ENCODE measurements at regions not wholly inside any gene's neighbourhood (a gene's known extent, or its start where the extent isn't known, plus 50 kb on each side); places are given as distances from the start of the nearest gene placed in this dataset.

DNA sequence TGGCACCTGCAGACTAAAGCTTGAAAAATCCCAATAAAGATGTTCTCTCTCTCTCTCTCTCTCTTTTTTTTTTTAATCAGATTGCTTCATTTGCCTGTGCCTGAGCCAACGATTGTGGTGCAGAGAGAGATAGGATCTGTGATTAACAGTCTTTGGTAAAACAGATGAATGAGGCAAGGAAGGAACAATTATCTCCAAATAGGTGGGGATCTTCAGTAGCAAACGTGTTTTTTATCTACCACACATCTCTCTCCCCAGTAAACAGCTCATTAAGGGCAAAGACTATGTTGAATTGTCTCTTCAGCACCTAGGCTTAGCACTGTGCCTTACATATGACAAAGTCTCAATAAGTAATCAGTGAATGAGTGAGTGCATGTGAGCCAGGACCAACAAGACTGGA, 96.3 kb downstream of the SMIM20 start:
- H3K4ac ChIP-seq (ENCODE audit: low read length) = no peak overlapping the region
- no peak overlapping the region for H2BK15ac ChIP-seq (ENCODE audit: low read length)
- no peak overlapping the region for H2BK120ac ChIP-seq (ENCODE audit: low read depth, low read length)
- H2BK5ac ChIP-seq (ENCODE audit: low read length) = no peak overlapping the region
- H3K18ac ChIP-seq (ENCODE audit: low read length) = no peak overlapping the region
- no peak overlapping the region for H3K23ac ChIP-seq (ENCODE audit: low read depth, low read length, poor library complexity)
- H3K9ac ChIP-seq (ENCODE audit: low read depth, low read length, poor library complexity) = no peak overlapping the region
- H3K36me3 ChIP-seq (replicated peaks in 1 of 2; ENCODE audit: control insufficient read depth in 2 of 2, insufficient read depth in 2 of 2, low read length in 2 of 2) = no peaks in the 10 kb centered on the region
- no peak overlapping the region for H3K4me2 ChIP-seq (ENCODE audit: insufficient read depth, low read length, poor library complexity, severe bottlenecking)
- H4K91ac ChIP-seq (ENCODE audit: low read depth, low read length, poor library complexity) = no peak overlapping the region
- no peaks in the 10 kb centered on the region for H3K27me3 ChIP-seq (ENCODE audit: control insufficient read depth in 3 of 3, insufficient read depth in 3 of 3, low read depth in 1 of 3, low read length in 3 of 3)
- DNase-seq (ENCODE audit: low spot score) = no peak
- WGBS, 2 donors (ENCODE audit: extremely low coverage in 2 of 2, insufficient read length in 2 of 2, insufficient replicate concordance in 1 of 2) = no CpG with 5 or more reads among the region's 2 CpGs
- H3K4me3 ChIP-seq (ENCODE audit: low read length in 2 of 2) = no peak overlapping the region
- H3K79me1 ChIP-seq (ENCODE audit: low read depth, low read length) = no peaks in the 10 kb centered on the region
- H3K27ac ChIP-seq (replicated peaks; ENCODE audit: low read length) = no peak overlapping the region
- H4K8ac ChIP-seq (ENCODE audit: low read depth, low read length) = no peak overlapping the region
- no peak overlapping the region for H2AFZ ChIP-seq (ENCODE audit: low read length)
- no peak overlapping the region for H2BK12ac ChIP-seq (ENCODE audit: low read length)
- H3K4me1 ChIP-seq (ENCODE audit: control insufficient read depth in 2 of 2, insufficient read depth in 1 of 2, low read depth in 1 of 2, low read length in 2 of 2) = no peaks in the 10 kb centered on the region
- no peaks in the 10 kb centered on the region for H3K9me3 ChIP-seq (replicated peaks in 1 of 2; ENCODE audit: control insufficient read depth in 2 of 2, insufficient read depth in 1 of 2, low read depth in 1 of 2, low read length in 2 of 2)
- H3K14ac ChIP-seq (ENCODE audit: low read length) = no peak overlapping the region
- H2AK5ac ChIP-seq (ENCODE audit: low read depth, low read length) = no peak overlapping the region

GRCh38 chr4:26013629-26014028, 99.6 kb downstream of the SMIM20 start:
- Histone ChIP-seq H3K9me3 (replicated peaks in 1 of 2; ENCODE audit: control insufficient read depth in 2 of 2, insufficient read depth in 1 of 2, low read depth in 1 of 2, low read length in 2 of 2) (peaks cover 0 to 2% of the 10 kb centered on the region in 2 donors), H2AK5ac (ENCODE audit: low read depth, low read length) (no peak overlapping the region), H4K91ac (ENCODE audit: low read depth, low read length, poor library complexity) (no peak overlapping the region), H3K18ac (ENCODE audit: low read length) (no peak overlapping the region), H3K27ac (replicated peaks; ENCODE audit: low read length) (no peak overlapping the region), H3K4me3 (ENCODE audit: low read length in 2 of 2) (no peak overlapping the region), H2BK120ac (ENCODE audit: low read depth, low read length) (no peak overlapping the region), H3K4me2 (ENCODE audit: insufficient read depth, low read length, poor library complexity, severe bottlenecking) (no peak overlapping the region), H3K27me3 (ENCODE audit: control insufficient read depth in 3 of 3, insufficient read depth in 3 of 3, low read depth in 1 of 3, low read length in 3 of 3) (no peaks in the 10 kb centered on the region), H3K9ac (ENCODE audit: low read depth, low read length, poor library complexity) (no peak overlapping the region), H3K14ac (ENCODE audit: low read length) (no peak overlapping the region), H3K4me1 (ENCODE audit: control insufficient read depth in 2 of 2, insufficient read depth in 1 of 2, low read depth in 1 of 2, low read length in 2 of 2) (no peaks in the 10 kb centered on the region), H3K4ac (ENCODE audit: low read length) (no peak overlapping the region), H2BK15ac (ENCODE audit: low read length) (no peak overlapping the region), H3K79me1 (ENCODE audit: low read depth, low read length) (no peaks in the 10 kb centered on the region), H3K23ac (ENCODE audit: low read depth, low read length, poor library complexity) (no peak overlapping the region), H3K36me3 (replicated peaks in 1 of 2; ENCODE audit: control insufficient read depth in 2 of 2, insufficient read depth in 2 of 2, low read length in 2 of 2) (no peaks in the 10 kb centered on the region), H2AFZ (ENCODE audit: low read length) (no peak overlapping the region), H4K8ac (ENCODE audit: low read depth, low read length) (no peak overlapping the region), H2BK12ac (ENCODE audit: low read length) (no peak overlapping the region), H2BK5ac (ENCODE audit: low read length) (no peak overlapping the region)
- no peak for DNase-seq (ENCODE audit: low spot score)
- no CpG with 5 or more reads among the region's 2 CpGs for WGBS, 2 donors (ENCODE audit: extremely low coverage in 2 of 2, insufficient read length in 2 of 2, insufficient replicate concordance in 1 of 2)

GRCh38 chr4:26015133-26015651, 101.2 kb downstream of the SMIM20 start:
- no peak overlapping the region for H2BK12ac ChIP-seq (ENCODE audit: low read length)
- H4K8ac ChIP-seq (ENCODE audit: low read depth, low read length) = no peak overlapping the region
- no peak overlapping the region for H2AFZ ChIP-seq (ENCODE audit: low read length)
- H3K14ac ChIP-seq (ENCODE audit: low read length) = no peak overlapping the region
- no peak for DNase-seq (ENCODE audit: low spot score)
- no peak overlapping the region for H2BK120ac ChIP-seq (ENCODE audit: low read depth, low read length)
- H3K4me3 ChIP-seq (ENCODE audit: low read length in 2 of 2) = peak overlapping the region in 1 of 2 donors; percentile 19
- H3K4me2 ChIP-seq (ENCODE audit: insufficient read depth, low read length, poor library complexity, severe bottlenecking) = no peak overlapping the region
- no peak overlapping the region for H3K4ac ChIP-seq (ENCODE audit: low read length)
- no peaks in the 10 kb centered on the region for H3K27me3 ChIP-seq (ENCODE audit: control insufficient read depth in 3 of 3, insufficient read depth in 3 of 3, low read depth in 1 of 3, low read length in 3 of 3)
- no peak overlapping the region for H2BK5ac ChIP-seq (ENCODE audit: low read length)
- no CpG with 5 or more reads among the region's 7 CpGs for WGBS, 2 donors (ENCODE audit: extremely low coverage in 2 of 2, insufficient read length in 2 of 2, insufficient replicate concordance in 1 of 2)
- no peak overlapping the region for H4K91ac ChIP-seq (ENCODE audit: low read depth, low read length, poor library complexity)
- no peaks in the 10 kb centered on the region for H3K79me1 ChIP-seq (ENCODE audit: low read depth, low read length)
- H3K36me3 ChIP-seq (replicated peaks in 1 of 2; ENCODE audit: control insufficient read depth in 2 of 2, insufficient read depth in 2 of 2, low read length in 2 of 2) = no peaks in the 10 kb centered on the region
- H3K23ac ChIP-seq (ENCODE audit: low read depth, low read length, poor library complexity) = no peak overlapping the region
- H3K27ac ChIP-seq (replicated peaks; ENCODE audit: low read length) = no peak overlapping the region
- no peak overlapping the region for H2AK5ac ChIP-seq (ENCODE audit: low read depth, low read length)
- no peaks in the 10 kb centered on the region for H3K4me1 ChIP-seq (ENCODE audit: control insufficient read depth in 2 of 2, insufficient read depth in 1 of 2, low read depth in 1 of 2, low read length in 2 of 2)
- peaks cover 0 to 2% of the 10 kb centered on the region in 2 donors for H3K9me3 ChIP-seq (replicated peaks in 1 of 2; ENCODE audit: control insufficient read depth in 2 of 2, insufficient read depth in 1 of 2, low read depth in 1 of 2, low read length in 2 of 2)
- H3K18ac ChIP-seq (ENCODE audit: low read length) = no peak overlapping the region
- H3K9ac ChIP-seq (ENCODE audit: low read depth, low read length, poor library complexity) = no peak overlapping the region
- H2BK15ac ChIP-seq (ENCODE audit: low read length) = no peak overlapping the region

GRCh38 chr4:26015906-26016305, 101.9 kb downstream of the SMIM20 start:
- no peak overlapping the region for H2AK5ac ChIP-seq (ENCODE audit: low read depth, low read length)
- H3K23ac ChIP-seq (ENCODE audit: low read depth, low read length, poor library complexity) = no peak overlapping the region
- no peak overlapping the region for H3K27ac ChIP-seq (replicated peaks; ENCODE audit: low read length)
- H3K14ac ChIP-seq (ENCODE audit: low read length) = no peak overlapping the region
- no peak overlapping the region for H4K8ac ChIP-seq (ENCODE audit: low read depth, low read length)
- no peak overlapping the region for H2AFZ ChIP-seq (ENCODE audit: low read length)
- peaks cover 0 to 2% of the 10 kb centered on the region in 2 donors for H3K9me3 ChIP-seq (replicated peaks in 1 of 2; ENCODE audit: control insufficient read depth in 2 of 2, insufficient read depth in 1 of 2, low read depth in 1 of 2, low read length in 2 of 2)
- no peak overlapping the region for H2BK120ac ChIP-seq (ENCODE audit: low read depth, low read length)
- no peak overlapping the region for H3K4ac ChIP-seq (ENCODE audit: low read length)
- no peak overlapping the region for H3K9ac ChIP-seq (ENCODE audit: low read depth, low read length, poor library complexity)
- no peak overlapping the region for H4K91ac ChIP-seq (ENCODE audit: low read depth, low read length, poor library complexity)
- H3K4me2 ChIP-seq (ENCODE audit: insufficient read depth, low read length, poor library complexity, severe bottlenecking) = no peak overlapping the region
- no CpG with 5 or more reads among the region's 2 CpGs for WGBS, 2 donors (ENCODE audit: extremely low coverage in 2 of 2, insufficient read length in 2 of 2, insufficient replicate concordance in 1 of 2)
- H2BK15ac ChIP-seq (ENCODE audit: low read length) = no peak overlapping the region
- no peaks in the 10 kb centered on the region for H3K4me1 ChIP-seq (ENCODE audit: control insufficient read depth in 2 of 2, insufficient read depth in 1 of 2, low read depth in 1 of 2, low read length in 2 of 2)
- H3K27me3 ChIP-seq (ENCODE audit: control insufficient read depth in 3 of 3, insufficient read depth in 3 of 3, low read depth in 1 of 3, low read length in 3 of 3) = no peaks in the 10 kb centered on the region
- no peaks in the 10 kb centered on the region for H3K79me1 ChIP-seq (ENCODE audit: low read depth, low read length)
- no peak for DNase-seq (ENCODE audit: low spot score)
- H2BK12ac ChIP-seq (ENCODE audit: low read length) = no peak overlapping the region
- H3K18ac ChIP-seq (ENCODE audit: low read length) = no peak overlapping the region
- H3K4me3 ChIP-seq (ENCODE audit: low read length in 2 of 2) = no peak overlapping the region
- no peaks in the 10 kb centered on the region for H3K36me3 ChIP-seq (replicated peaks in 1 of 2; ENCODE audit: control insufficient read depth in 2 of 2, insufficient read depth in 2 of 2, low read length in 2 of 2)
- no peak overlapping the region for H2BK5ac ChIP-seq (ENCODE audit: low read length)

Measured in neuronal stem cell (in vitro differentiated cells).